ENCODE measurements at regions not wholly inside any gene's neighbourhood (a gene's known extent, or its start where the extent isn't known, plus 50 kb on each side); places are given as distances from the start of the nearest gene placed in this dataset.

DNA sequence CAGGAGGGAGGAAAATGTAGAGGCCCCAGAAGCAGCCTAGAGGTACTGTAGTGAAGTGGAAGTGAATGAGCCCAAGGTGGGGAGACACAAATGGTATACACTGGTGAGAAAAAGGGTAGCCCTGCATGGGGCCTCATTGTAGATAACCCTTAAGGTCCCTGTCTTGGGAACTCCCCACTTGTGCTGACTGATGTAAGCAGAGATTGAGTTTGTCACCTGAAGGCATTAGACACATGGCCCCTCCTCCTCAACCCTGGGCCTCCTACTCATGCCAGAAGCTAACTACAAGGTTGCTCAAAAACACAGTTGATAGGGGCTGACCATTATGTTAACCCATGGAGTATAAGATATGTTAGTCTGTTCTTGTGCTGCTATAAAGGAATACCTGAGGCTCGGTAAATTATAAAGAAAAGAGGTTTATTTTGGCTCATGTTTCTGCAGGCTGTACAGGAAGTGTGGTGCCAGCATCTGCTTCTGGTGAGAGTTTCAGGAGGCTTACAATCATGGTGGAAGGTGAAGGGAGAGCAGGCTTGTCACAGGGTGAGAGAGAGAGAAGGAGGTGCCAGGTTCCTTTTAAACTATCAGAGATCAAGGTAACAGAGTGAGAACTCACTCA lies 84.6 kb upstream of the RNU6-1 start:
- TF ChIP-seq ELF1 (IDR thresholded peaks at IDR 0.05; ENCODE audit: borderline replicate concordance, low read depth) (no peak), SIN3A (IDR thresholded peaks at IDR 0.05; ENCODE audit: low read depth) (no peak), JUND (IDR thresholded peaks at IDR 0.05) (no peak), POLR2AphosphoS5 (IDR thresholded peaks at IDR 0.05; ENCODE audit: low read depth, low read length) (no peak), EZH2 (IDR thresholded peaks at IDR 0.05) (no peak), REST (IDR thresholded peaks at IDR 0.05; ENCODE audit: low read depth) (no peak)
- TF ChIP-seq, protein P1, sequence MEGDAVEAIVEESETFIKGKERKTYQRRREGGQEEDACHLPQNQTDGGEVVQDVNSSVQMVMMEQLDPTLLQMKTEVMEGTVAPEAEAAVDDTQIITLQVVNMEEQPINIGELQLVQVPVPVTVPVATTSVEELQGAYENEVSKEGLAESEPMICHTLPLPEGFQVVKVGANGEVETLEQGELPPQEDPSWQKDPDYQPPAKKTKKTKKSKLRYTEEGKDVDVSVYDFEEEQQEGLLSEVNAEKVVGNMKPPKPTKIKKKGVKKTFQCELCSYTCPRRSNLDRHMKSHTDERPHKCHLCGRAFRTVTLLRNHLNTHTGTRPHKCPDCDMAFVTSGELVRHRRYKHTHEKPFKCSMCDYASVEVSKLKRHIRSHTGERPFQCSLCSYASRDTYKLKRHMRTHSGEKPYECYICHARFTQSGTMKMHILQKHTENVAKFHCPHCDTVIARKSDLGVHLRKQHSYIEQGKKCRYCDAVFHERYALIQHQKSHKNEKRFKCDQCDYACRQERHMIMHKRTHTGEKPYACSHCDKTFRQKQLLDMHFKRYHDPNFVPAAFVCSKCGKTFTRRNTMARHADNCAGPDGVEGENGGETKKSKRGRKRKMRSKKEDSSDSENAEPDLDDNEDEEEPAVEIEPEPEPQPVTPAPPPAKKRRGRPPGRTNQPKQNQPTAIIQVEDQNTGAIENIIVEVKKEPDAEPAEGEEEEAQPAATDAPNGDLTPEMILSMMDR (IDR thresholded peaks at IDR 0.05 in 2 of 3, conservative IDR thresholded peaks at IDR 0.05 in 1 of 3; ENCODE audit: borderline replicate concordance in 1 of 3, insufficient read depth in 1 of 3, low read depth in 2 of 3, low read length in 2 of 3) = no peak
- TF ChIP-seq, protein P2, sequence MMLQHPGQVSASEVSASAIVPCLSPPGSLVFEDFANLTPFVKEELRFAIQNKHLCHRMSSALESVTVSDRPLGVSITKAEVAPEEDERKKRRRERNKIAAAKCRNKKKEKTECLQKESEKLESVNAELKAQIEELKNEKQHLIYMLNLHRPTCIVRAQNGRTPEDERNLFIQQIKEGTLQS (IDR thresholded peaks at IDR 0.05) = no peak

Measured in HCT116 (cell line).